OCI-LY3 (cell line): ENCODE measurements at regions not wholly inside any gene's neighbourhood (a gene's known extent, or its start where the extent isn't known, plus 50 kb on each side); places are given as distances from the start of the nearest gene placed in this dataset.

ENCODE experiments used
- EZH2phosphoT487 ChIP-seq: fragments of 200-600 bp; shearing (Covaris generic); IDR thresholded peaks from 2 replicates; pipeline ENCODE4 v1.6.1; 2018; ENCODE audit warnings: antibody characterized with exemption, mixed run types, low read depth
- TF ChIP-seq, protein P1 (sequence below): fragments of 200-600, 300-600 bp; sonication (generic); IDR thresholded peaks from 2 replicates; pipeline ENCODE4 v1.5.1; 2014; ENCODE audit warnings: antibody characterized with exemption, low read length, low read depth

DNA sequence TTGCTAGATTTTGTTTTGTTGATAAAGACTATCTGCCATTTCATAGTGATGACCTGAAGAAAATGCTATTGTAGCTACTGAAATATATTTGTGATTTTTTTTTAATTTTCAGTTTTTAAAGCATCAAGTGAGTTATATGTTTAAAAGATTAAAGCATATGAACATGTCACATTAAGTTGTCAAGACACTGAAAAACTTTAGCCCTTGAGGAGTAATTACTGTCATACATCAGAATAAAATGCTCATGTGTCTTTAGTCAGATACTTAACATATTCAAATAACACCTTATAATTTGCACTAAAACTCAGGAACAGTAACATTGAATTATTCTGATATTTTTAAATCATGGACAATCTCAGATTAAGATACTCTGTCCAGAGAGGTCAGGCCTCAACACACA, 108.1 kb upstream of the ATXN7L3B start:
- TF ChIP-seq, protein P1, sequence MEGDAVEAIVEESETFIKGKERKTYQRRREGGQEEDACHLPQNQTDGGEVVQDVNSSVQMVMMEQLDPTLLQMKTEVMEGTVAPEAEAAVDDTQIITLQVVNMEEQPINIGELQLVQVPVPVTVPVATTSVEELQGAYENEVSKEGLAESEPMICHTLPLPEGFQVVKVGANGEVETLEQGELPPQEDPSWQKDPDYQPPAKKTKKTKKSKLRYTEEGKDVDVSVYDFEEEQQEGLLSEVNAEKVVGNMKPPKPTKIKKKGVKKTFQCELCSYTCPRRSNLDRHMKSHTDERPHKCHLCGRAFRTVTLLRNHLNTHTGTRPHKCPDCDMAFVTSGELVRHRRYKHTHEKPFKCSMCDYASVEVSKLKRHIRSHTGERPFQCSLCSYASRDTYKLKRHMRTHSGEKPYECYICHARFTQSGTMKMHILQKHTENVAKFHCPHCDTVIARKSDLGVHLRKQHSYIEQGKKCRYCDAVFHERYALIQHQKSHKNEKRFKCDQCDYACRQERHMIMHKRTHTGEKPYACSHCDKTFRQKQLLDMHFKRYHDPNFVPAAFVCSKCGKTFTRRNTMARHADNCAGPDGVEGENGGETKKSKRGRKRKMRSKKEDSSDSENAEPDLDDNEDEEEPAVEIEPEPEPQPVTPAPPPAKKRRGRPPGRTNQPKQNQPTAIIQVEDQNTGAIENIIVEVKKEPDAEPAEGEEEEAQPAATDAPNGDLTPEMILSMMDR = no peak
- no peak for TF ChIP-seq EZH2phosphoT487
